Gastroesophageal sphincter (tissue), 4 donors: ENCODE measurements at regions not wholly inside any gene's neighbourhood (a gene's known extent, or its start where the extent isn't known, plus 50 kb on each side); places are given as distances from the start of the nearest gene placed in this dataset.

Source experiments
- ATAC-seq: fragments of 150-250 bp; one replicate; pipeline ENCODE4 v1.9.1; 2016; ENCODE audit warnings: mild to moderate bottlenecking, moderate library complexity
- H3K27ac ChIP-seq, 4 donors: fragments of 200-600 bp; sonication (generic) in 3 of 4; 1 replicate in 3 of 4; 2 replicates in 1 of 4; pipeline ENCODE4 v1.5.1; 2016 to 2019
- H3K27me3 ChIP-seq: fragments of 200-600 bp; sonication (generic); one replicate; pipeline ENCODE4 v1.5.1; 2019
- H3K36me3 ChIP-seq, 2 donors: fragments of 200-600 bp; sonication (generic); one replicate each; pipeline ENCODE4 v1.5.1; 2019; ENCODE audit warnings: control low read depth in 1 of 2
- H3K4me1 ChIP-seq, 3 donors: fragments of 200-600 bp; sonication (generic); 1 replicate in 2 of 3; 2 replicates in 1 of 3; pipeline ENCODE4 v1.5.1; 2016 to 2019; ENCODE audit warnings: control low read depth in 2 of 3
- H3K4me3 ChIP-seq, 2 donors: fragments of 200-600 bp; sonication (generic); one replicate each; pipeline ENCODE4 v1.5.1; 2019; ENCODE audit warnings: mild to moderate bottlenecking in 1 of 2, moderate library complexity in 1 of 2
- H3K9me3 ChIP-seq, 3 donors: fragments of 200-600 bp; sonication (generic); one replicate each; pipeline ENCODE4 v1.5.1; 2017 to 2019; ENCODE audit warnings: control low read depth in 2 of 3
- EP300 ChIP-seq: sonication (generic); formaldehyde crosslinking; IDR thresholded peaks from one replicate; pipeline ENCODE4 v1.6.1; 2017; ENCODE audit warnings: antibody characterized with exemption, mild to moderate bottlenecking
- POLR2A ChIP-seq, 2 donors: fragments of 450-650 bp; IDR thresholded peaks; one replicate each; pipeline ENCODE4 v1.6.1; 2017; ENCODE audit warnings: antibody characterized with exemption in 2 of 2, mild to moderate bottlenecking in 2 of 2, moderate library complexity in 1 of 2
- POLR2AphosphoS5 ChIP-seq: sonication (generic); formaldehyde crosslinking; IDR thresholded peaks from one replicate; pipeline ENCODE4 v1.6.1; 2017; ENCODE audit warnings: antibody characterized with exemption
- WGBS, 2 donors: methylation state at CpG; one replicate each; pipeline ENCODE4 v1.1.5; 2018; ENCODE audit warnings: low coverage in 1 of 2; 5-methylcytosine and 5-hydroxymethylcytosine counted together
- TF ChIP-seq, protein P1 (sequence below), 4 experiments: fragments of 200-600 bp in 2 of 4; fragments of 450-650 bp in 2 of 4; sonication (generic) in 1 of 4; IDR thresholded peaks; one replicate each; pipeline ENCODE4 v1.5.1; 2017 to 2019; ENCODE audit warnings: antibody characterized with exemption in 4 of 4, mild to moderate bottlenecking in 2 of 4, moderate library complexity in 2 of 4

DNA sequence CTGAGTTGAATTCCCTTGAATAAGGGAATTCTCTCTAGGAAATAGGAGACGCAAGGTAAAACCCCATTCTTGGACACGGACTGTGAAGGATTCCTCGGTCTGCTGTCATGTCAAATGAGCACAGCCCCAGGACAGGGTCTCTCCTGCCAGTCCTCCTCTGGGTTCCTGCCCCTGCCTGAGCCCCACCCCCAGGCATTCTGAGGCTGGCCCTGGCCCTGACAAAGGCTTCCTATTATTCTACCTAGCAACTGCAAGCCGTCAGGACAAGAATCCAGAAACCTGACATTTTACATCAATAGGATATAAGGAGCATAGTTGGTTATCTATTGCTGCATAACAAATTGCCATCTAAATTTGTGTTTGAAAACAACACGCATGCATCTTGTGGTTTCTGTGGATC, 253.3 kb upstream of the AGAP1 start:
- no peak overlapping the region for H3K4me3 ChIP-seq
- peaks cover 0 to 17% (median 0%) of the 10 kb centered on the region in 3 donors for H3K4me1 ChIP-seq
- 80 to 88% methylated on average over 2 to 5 of the region's 5 CpGs for WGBS, 2 donors
- H3K36me3 ChIP-seq = no peaks in the 10 kb centered on the region
- peaks cover 3% of the 10 kb centered on the region for H3K27me3 ChIP-seq
- H3K9me3 ChIP-seq = no peaks in the 10 kb centered on the region
- H3K27ac ChIP-seq = no peak overlapping the region
- ATAC-seq = no peak
- no peak for TF ChIP-seq EP300
- TF ChIP-seq, protein P1, sequence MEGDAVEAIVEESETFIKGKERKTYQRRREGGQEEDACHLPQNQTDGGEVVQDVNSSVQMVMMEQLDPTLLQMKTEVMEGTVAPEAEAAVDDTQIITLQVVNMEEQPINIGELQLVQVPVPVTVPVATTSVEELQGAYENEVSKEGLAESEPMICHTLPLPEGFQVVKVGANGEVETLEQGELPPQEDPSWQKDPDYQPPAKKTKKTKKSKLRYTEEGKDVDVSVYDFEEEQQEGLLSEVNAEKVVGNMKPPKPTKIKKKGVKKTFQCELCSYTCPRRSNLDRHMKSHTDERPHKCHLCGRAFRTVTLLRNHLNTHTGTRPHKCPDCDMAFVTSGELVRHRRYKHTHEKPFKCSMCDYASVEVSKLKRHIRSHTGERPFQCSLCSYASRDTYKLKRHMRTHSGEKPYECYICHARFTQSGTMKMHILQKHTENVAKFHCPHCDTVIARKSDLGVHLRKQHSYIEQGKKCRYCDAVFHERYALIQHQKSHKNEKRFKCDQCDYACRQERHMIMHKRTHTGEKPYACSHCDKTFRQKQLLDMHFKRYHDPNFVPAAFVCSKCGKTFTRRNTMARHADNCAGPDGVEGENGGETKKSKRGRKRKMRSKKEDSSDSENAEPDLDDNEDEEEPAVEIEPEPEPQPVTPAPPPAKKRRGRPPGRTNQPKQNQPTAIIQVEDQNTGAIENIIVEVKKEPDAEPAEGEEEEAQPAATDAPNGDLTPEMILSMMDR (IDR thresholded peaks at IDR 0.05) = no peak
- no peak for TF ChIP-seq POLR2AphosphoS5
- TF ChIP-seq POLR2A (IDR thresholded peaks at IDR 0.05) = no peak

DNA sequence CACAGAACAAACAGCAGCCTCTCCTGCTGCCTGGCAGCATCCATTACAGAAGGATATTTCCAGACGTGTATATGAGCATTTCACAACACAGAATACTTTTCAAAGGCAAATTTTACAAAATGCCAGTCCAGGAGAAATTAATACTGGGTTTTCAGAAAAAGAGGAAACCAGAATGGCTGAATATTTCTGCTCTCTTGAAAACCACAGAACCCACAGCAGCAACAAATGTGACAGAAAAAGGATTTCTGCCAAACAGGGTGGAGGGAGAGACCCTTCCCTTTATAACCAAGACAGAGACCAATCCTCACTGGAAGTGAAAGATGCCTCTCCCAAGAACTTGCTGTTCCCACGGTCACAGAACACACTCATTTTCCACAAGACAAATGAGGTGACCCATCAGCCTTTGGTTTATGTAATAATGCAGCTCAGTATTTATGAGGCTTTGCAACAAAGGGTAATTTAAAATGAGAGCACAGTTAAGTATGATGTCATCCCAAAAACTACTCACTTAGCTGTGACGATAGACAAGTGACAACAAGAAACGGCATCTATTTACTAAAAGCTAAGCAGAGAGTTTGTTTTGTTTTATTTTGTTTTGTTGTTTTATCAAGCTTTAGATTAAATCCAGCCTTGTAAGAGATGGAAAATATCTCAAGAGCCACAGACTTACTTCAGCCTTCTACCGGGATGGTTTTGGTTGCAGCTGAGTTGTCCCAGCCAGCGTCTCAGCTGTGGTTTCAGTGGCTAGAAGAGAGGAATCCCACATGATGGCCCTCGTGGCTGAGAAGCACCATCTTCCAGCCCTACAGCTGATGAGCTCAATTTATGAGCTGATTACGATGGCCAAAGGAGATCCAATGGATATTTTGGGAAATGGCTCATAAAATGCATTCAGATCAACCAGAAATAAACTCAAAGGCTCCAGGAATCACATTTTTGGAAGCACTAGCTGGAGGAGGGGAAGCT, 249.3 kb upstream of the AGAP1 start:
- no peak overlapping the region for H3K4me3 ChIP-seq
- peaks cover 3% of the 10 kb centered on the region for H3K27me3 ChIP-seq
- no peaks in the 10 kb centered on the region for H3K9me3 ChIP-seq
- peaks cover 0 to 6% (median 0%) of the 10 kb centered on the region in 3 donors for H3K4me1 ChIP-seq
- WGBS, 2 donors = 31 to 45% methylated on average over 5 to 8 of the region's 8 CpGs
- ATAC-seq = no peak
- TF ChIP-seq, protein P1 (IDR thresholded peaks at IDR 0.05) = no peak
- TF ChIP-seq POLR2AphosphoS5 = no peak
- TF ChIP-seq EP300 = no peak
- TF ChIP-seq POLR2A (IDR thresholded peaks at IDR 0.05) = no peak
- H3K36me3 ChIP-seq = no peaks in the 10 kb centered on the region
- no peak overlapping the region for H3K27ac ChIP-seq

DNA sequence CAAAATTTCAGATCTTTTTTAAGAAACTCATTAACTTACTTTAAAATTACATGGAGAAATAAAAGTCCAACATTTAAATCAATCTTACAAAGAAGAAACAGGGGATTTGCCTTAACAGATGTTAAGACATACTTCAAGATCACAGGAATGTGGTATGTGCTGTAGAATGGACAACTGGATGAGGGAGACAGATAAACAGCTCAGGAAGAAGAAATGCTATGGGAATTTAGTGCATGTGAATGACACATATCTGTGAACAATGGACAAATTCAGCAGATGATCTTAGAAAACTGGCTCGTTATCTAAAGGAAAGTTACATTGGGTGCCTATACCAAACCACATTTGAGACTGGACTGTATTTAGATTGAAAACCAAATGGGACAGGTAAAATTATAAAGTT, 246.8 kb upstream of the AGAP1 start:
- Histone ChIP-seq H3K27ac (no peak overlapping the region), H3K4me1 (peaks cover 0 to 6% (median 0%) of the 10 kb centered on the region in 3 donors), H3K36me3 (no peaks in the 10 kb centered on the region), H3K9me3 (no peaks in the 10 kb centered on the region), H3K4me3 (no peak overlapping the region), H3K27me3 (peaks cover 3% of the 10 kb centered on the region)
- ATAC-seq = no peak
- TF ChIP-seq EP300 (no peak), POLR2AphosphoS5 (no peak), POLR2A (IDR thresholded peaks at IDR 0.05) (no peak)
- TF ChIP-seq, protein P1 (IDR thresholded peaks at IDR 0.05) = no peak
- WGBS, 2 donors = 93% methylated on average over 1 of the region's 1 CpG; no CpG with 5 or more reads in 1 of the 2 donors

DNA sequence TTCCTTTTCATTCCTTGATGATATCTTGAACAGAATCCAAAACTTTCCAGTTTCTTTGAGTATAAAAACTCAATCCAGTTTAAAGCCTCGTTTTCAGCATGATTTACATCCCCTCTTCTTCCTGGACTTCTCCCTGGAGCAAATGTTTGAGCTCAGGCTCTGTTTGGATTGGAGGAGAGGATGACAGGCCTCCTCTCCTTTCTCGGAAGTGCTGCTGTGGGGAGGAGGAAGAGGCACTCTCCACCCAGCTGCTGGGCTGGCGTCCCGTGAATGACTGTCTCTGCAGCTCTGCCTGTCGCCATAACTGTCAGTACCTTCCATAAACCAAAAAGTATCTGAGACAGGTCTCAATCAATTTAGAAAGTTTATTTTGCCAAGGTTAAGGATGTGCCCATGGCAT, 238.2 kb upstream of the AGAP1 start:
- Histone ChIP-seq H3K4me3 (no peak overlapping the region), H3K27ac (no peak overlapping the region), H3K4me1 (no peaks in the 10 kb centered on the region), H3K36me3 (no peaks in the 10 kb centered on the region), H3K9me3 (no peaks in the 10 kb centered on the region), H3K27me3 (no peaks in the 10 kb centered on the region)
- TF ChIP-seq, protein P1 (IDR thresholded peaks at IDR 0.05) = no peak
- no peak for TF ChIP-seq EP300
- TF ChIP-seq POLR2AphosphoS5 = no peak
- TF ChIP-seq POLR2A (IDR thresholded peaks at IDR 0.05) = no peak
- no peak for ATAC-seq
- WGBS, 2 donors = 0 to 5% methylated on average over 1 to 4 of the region's 5 CpGs

DNA sequence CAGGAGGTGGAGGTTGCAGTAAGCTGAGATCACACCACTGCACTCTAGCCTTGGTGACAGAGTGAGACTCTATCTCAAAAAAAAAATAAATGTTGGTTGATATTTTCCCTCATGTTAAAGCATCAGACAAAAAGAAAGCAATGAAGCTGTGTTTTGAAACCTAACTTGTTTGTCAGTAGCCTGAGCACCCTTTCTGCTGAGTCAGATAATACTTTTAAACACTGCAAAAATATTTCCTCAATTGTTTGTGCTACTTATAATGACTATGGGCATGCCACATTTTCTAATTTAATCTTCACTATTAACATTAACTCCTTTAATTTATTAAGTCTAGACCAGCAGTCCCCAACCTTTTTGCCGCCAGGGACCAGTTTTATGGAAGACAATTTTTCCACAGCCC, 236.3 kb upstream of the AGAP1 start:
- Histone ChIP-seq H3K27ac (no peak overlapping the region), H3K4me1 (no peaks in the 10 kb centered on the region), H3K36me3 (no peaks in the 10 kb centered on the region), H3K9me3 (no peaks in the 10 kb centered on the region), H3K4me3 (no peak overlapping the region), H3K27me3 (peaks cover 4% of the 10 kb centered on the region)
- 91% methylated on average over 1 of the region's 1 CpG; no CpG with 5 or more reads in 1 of the 2 donors for WGBS, 2 donors
- ATAC-seq = no peak
- TF ChIP-seq POLR2A (IDR thresholded peaks at IDR 0.05) = no peak
- no peak for TF ChIP-seq EP300
- TF ChIP-seq POLR2AphosphoS5 = no peak
